PC-9 (cell line): ENCODE measurements at regions not wholly inside any gene's neighbourhood (a gene's known extent, or its start where the extent isn't known, plus 50 kb on each side); places are given as distances from the start of the nearest gene placed in this dataset.

Source experiments
- BruUV-seq: library from RNA; stranded (reverse); fragments of 400-500 nt; replicated peaks from 2 replicates; lab custom pipeline; 2021; lab: Mats Ljungman, UMichigan
- CTCF ChIA-PET: fragments of 300-600 bp; sonication (Branson Sonifier 250); formaldehyde crosslinking; loops from one replicate; lab custom pipeline; 2022; ENCODE audit warnings: antibody characterized with exemption; lab: Charles Lee
- POLR2A ChIA-PET: fragments of 300-600 bp; sonication (Branson Sonifier 250); formaldehyde crosslinking; loops from one replicate; lab custom pipeline; 2022; ENCODE audit warnings: antibody characterized with exemption; ENCODE audit not compliant: unreplicated experiment; lab: Charles Lee
- DNase-seq, 2 experiments: peaks; one replicate each; pipeline versions ENCODE4 v3.0.0 to v3.0.0-alpha.2; 2015 to 2022; ENCODE audit warnings: mixed read lengths in 1 of 2
- H2AFZ ChIP-seq: fragments of 200-600 bp; sonication (generic); 2 replicates; pipeline ENCODE4 v1.8.1; 2017; ENCODE audit warnings: antibody characterized with exemption
- H3F3A ChIP-seq: fragments of 200-600 bp; sonication (generic); 2 replicates; pipeline ENCODE4 v1.8.1; 2017; ENCODE audit warnings: antibody characterized with exemption, mild to moderate bottlenecking, low read depth; ENCODE audit not compliant: insufficient read depth
- H3K27ac ChIP-seq: fragments of 200-600 bp; sonication (generic); 2 replicates; pipeline ENCODE4 v1.6.1; 2016; ENCODE audit warnings: mixed run types
- H3K27me3 ChIP-seq: fragments of 200-600 bp; sonication (generic); 2 replicates; pipeline ENCODE4 v1.6.1; 2016; ENCODE audit warnings: low read depth, mixed run types; ENCODE audit not compliant: insufficient read depth
- H3K36me3 ChIP-seq: fragments of 200-600 bp; sonication (generic); 2 replicates; pipeline ENCODE4 v1.6.1; 2016; ENCODE audit warnings: low read depth, mixed run types
- H3K4me1 ChIP-seq: fragments of 200-600 bp; sonication (generic); replicated peaks from 2 replicates; pipeline ENCODE4 v1.6.1; 2016; ENCODE audit warnings: mixed run types; ENCODE audit not compliant: insufficient read depth
- H3K4me2 ChIP-seq: fragments of 200-600 bp; sonication (generic); 2 replicates; pipeline ENCODE4 v1.6.1; 2017; ENCODE audit warnings: mixed run types
- H3K4me3 ChIP-seq: fragments of 200-600 bp; sonication (generic); 2 replicates; pipeline ENCODE4 v1.6.1; 2016; ENCODE audit warnings: mixed run types
- H3K79me2 ChIP-seq: fragments of 200-600 bp; sonication (generic); 2 replicates; pipeline ENCODE4 v1.6.1; 2017; ENCODE audit warnings: low read depth, mixed run types
- H3K9me2 ChIP-seq: fragments of 200-600 bp; sonication (generic); 2 replicates; pipeline ENCODE4 v1.8.1; 2017; ENCODE audit warnings: mild to moderate bottlenecking; ENCODE audit not compliant: insufficient read depth
- H3K9me3 ChIP-seq: fragments of 200-600 bp; sonication (generic); 2 replicates; pipeline ENCODE4 v1.8.1; 2016; ENCODE audit warnings: low read depth; ENCODE audit not compliant: insufficient read depth
- H4K20me1 ChIP-seq: fragments of 200-600 bp; sonication (generic); 2 replicates; pipeline ENCODE4 v1.8.1; 2017; ENCODE audit not compliant: insufficient read depth
- CTCF ChIP-seq: fragments of 200-600 bp; sonication (generic); conservative IDR thresholded peaks from 2 replicates; pipeline ENCODE4 v1.6.1; 2017; ENCODE audit warnings: mixed run types, antibody characterized with exemption, mild to moderate bottlenecking, moderate library complexity
- EZH2 ChIP-seq: fragments of 200-600 bp; sonication (generic); IDR thresholded peaks from 2 replicates; pipeline ENCODE4 v1.8.0; 2017; ENCODE audit warnings: antibody characterized with exemption, low read depth
- intact Hi-C: fragments of 100-400 bp; cut with micrococcal nuclease; formaldehyde crosslinking; loops from one replicate; pipeline ENCODE4 v1.10.0; 2022; ENCODE audit not compliant: unreplicated experiment

DNA sequence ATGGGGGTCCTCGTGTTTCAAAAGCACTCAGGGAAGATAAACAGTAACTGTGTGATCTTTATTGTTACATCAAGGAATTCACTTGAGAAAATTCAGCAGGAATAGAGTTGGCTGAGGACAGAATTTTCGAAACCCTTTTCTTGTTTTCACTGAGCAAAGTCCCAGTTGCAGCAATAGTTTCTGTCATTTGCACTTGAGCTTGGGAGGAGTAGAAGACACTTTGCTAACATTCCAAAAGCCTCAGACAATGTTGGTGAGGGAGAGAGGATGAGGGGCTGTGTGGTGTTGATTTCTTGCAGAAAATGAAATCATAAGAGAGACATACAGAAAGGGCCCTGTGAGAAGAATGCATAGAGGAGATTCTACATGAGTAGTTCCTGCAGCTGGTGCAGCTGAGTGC, 151.9 kb upstream of the DIPK2B start:
- no peaks in the 10 kb centered on the region for H3K4me1 ChIP-seq
- H3K27ac ChIP-seq: no peak overlapping the region
- no peak overlapping the region for H2AFZ ChIP-seq
- no peak overlapping the region for H3K4me3 ChIP-seq
- intact Hi-C loops: no loop called here
- no peaks in the 10 kb centered on the region for H3K9me3 ChIP-seq
- CTCF ChIA-PET: no interaction called here
- DNase-seq: no peak
- H3K27me3 ChIP-seq: no peaks in the 10 kb centered on the region
- no peaks in the 10 kb centered on the region for H3K79me2 ChIP-seq
- H4K20me1 ChIP-seq: no peaks in the 10 kb centered on the region
- H3K36me3 ChIP-seq: no peaks in the 10 kb centered on the region
- no peaks in the 10 kb centered on the region for H3F3A ChIP-seq
- POLR2A ChIA-PET: no interaction called here
- H3K4me2 ChIP-seq: no peak overlapping the region
- H3K9me2 ChIP-seq: no peaks in the 10 kb centered on the region
- BruUV-seq: no TSS peak
- no peak for TF ChIP-seq EZH2
- no peak for TF ChIP-seq CTCF

- no peak overlapping the region for H3K4me3 ChIP-seq
- ChIA-PET CTCF (no interaction called here), POLR2A (no interaction called here)
- no peaks in the 10 kb centered on the region for H4K20me1 ChIP-seq
- H3K27ac ChIP-seq: no peak overlapping the region
- H3K4me1 ChIP-seq: no peaks in the 10 kb centered on the region
- H3K9me3 ChIP-seq: no peaks in the 10 kb centered on the region
- no peak overlapping the region for H2AFZ ChIP-seq
- no peaks in the 10 kb centered on the region for H3K79me2 ChIP-seq
- no peak for DNase-seq
- intact Hi-C loops: no loop called here
- no TSS peak for BruUV-seq
- TF ChIP-seq EZH2 (no peak), CTCF (no peak)
- H3K4me2 ChIP-seq: no peak overlapping the region
- no peaks in the 10 kb centered on the region for H3F3A ChIP-seq
- no peaks in the 10 kb centered on the region for H3K9me2 ChIP-seq
- no peaks in the 10 kb centered on the region for H3K36me3 ChIP-seq
- no peaks in the 10 kb centered on the region for H3K27me3 ChIP-seq
Measured at GRCh38 chrX:45351478-45351877, 150.8 kb upstream of the DIPK2B start.

DNA sequence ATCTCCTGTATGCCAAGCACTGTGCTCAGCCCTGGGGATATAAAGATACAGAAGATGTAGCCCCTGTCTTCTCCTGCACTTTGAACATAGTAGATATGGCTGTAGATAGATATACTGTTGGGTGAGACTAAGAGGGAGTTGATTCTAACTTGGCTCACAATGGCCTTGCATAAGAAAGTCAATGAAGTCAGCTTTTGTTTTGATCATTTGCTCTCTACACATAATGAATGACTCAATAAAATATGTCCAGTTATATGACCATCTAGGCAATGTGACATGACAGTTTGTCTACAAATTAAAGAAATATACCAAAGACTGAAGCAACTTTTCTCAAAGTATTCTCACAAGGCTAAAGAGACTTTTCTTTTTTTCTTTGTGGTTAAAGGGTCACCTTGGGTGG, 147.6 kb upstream of the DIPK2B start:
- TF ChIP-seq EZH2: no peak
- TF ChIP-seq CTCF: no peak
- Histone ChIP-seq H2AFZ (no peak overlapping the region), H3K4me3 (no peak overlapping the region), H3K4me2 (no peak overlapping the region), H3K79me2 (no peaks in the 10 kb centered on the region), H3F3A (no peaks in the 10 kb centered on the region), H3K36me3 (no peaks in the 10 kb centered on the region), H3K9me3 (no peaks in the 10 kb centered on the region), H3K27me3 (no peaks in the 10 kb centered on the region), H4K20me1 (no peaks in the 10 kb centered on the region), H3K27ac (no peak overlapping the region), H3K4me1 (no peaks in the 10 kb centered on the region), H3K9me2 (no peaks in the 10 kb centered on the region)
- intact Hi-C loops: no loop called here
- ChIA-PET CTCF (no interaction called here), POLR2A (no interaction called here)
- no TSS peak for BruUV-seq
- no peak for DNase-seq
